ENCODE measurements at regions not wholly inside any gene's neighbourhood (a gene's known extent, or its start where the extent isn't known, plus 50 kb on each side); places are given as distances from the start of the nearest gene placed in this dataset.

DNA sequence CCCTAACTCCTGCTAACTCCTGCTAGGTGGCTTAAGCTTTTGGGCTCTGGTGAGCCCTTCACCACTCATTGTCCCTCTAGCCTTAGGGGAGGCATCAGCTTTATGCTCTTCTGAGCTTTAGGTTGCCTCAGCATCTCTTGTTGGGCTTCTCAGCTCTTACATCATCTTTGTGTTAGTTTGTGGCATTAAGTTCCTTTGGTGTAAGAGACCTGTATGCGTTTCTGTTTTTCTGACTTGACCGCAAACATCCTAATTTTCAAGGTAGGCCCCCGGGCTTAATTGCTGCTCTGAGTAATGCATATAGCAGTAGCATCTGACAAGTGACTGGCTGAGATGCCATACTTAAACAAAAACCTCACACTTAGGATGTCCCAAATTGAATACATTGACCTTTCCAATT lies 287.8 kb upstream of the TUT7 start:
- Histone ChIP-seq H3K4me1 (replicated peaks; ENCODE audit: insufficient read depth) (0 out of 2 replicates have a peak, but pooled peaks cover 6% of the 10 kb centered on the region), H3K4me2 (no peak overlapping the region), H3F3A (ENCODE audit: insufficient read depth, low read depth) (no peaks in the 10 kb centered on the region), H3K27me3 (ENCODE audit: insufficient read depth, low read depth) (no peaks in the 10 kb centered on the region), H3K79me2 (ENCODE audit: low read depth) (no peaks in the 10 kb centered on the region), H2AFZ (no peak overlapping the region), H3K9me3 (ENCODE audit: insufficient read depth, low read depth) (no peaks in the 10 kb centered on the region), H3K27ac (no peak overlapping the region), H3K9me2 (ENCODE audit: insufficient read depth) (no peaks in the 10 kb centered on the region), H4K20me1 (ENCODE audit: insufficient read depth) (no peaks in the 10 kb centered on the region), H3K4me3 (no peak overlapping the region), H3K36me3 (ENCODE audit: low read depth) (no peaks in the 10 kb centered on the region)
- ChIA-PET POLR2A (ENCODE audit: unreplicated experiment) (no interaction called here), CTCF (no interaction called here)
- DNase-seq: no peak
- intact Hi-C loops (cut with micrococcal nuclease; ENCODE audit: unreplicated experiment): no loop called here
- TF ChIP-seq, protein P1, sequence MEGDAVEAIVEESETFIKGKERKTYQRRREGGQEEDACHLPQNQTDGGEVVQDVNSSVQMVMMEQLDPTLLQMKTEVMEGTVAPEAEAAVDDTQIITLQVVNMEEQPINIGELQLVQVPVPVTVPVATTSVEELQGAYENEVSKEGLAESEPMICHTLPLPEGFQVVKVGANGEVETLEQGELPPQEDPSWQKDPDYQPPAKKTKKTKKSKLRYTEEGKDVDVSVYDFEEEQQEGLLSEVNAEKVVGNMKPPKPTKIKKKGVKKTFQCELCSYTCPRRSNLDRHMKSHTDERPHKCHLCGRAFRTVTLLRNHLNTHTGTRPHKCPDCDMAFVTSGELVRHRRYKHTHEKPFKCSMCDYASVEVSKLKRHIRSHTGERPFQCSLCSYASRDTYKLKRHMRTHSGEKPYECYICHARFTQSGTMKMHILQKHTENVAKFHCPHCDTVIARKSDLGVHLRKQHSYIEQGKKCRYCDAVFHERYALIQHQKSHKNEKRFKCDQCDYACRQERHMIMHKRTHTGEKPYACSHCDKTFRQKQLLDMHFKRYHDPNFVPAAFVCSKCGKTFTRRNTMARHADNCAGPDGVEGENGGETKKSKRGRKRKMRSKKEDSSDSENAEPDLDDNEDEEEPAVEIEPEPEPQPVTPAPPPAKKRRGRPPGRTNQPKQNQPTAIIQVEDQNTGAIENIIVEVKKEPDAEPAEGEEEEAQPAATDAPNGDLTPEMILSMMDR (conservative IDR thresholded peaks at IDR 0.05): no peak
- no peak for TF ChIP-seq EZH2 (IDR thresholded peaks at IDR 0.05; ENCODE audit: low read depth)
- no TSS peak for BruUV-seq (replicated peaks)

DNA sequence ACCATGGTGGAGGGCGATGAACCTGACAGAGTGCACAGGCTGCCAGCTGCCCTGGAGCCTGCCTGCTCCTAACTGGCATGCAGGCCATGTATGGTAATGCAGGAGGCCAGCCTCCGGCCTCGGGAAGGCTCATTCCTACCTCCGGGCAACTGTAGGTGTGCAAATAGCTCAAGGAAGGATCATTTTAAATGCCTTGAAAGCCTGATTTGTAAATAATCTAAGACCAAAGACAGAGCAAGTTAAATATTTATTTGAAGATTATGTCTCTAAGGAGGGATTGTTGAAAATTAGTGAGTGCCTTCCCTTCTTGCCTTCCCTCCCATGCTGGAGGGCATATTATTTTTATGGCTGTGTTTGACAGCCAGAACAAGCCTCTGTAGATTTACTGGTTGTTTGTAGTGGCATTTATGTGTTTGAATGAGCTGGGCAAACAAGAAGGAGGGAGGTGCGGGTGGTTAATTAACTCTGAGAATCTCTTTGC lies 285.7 kb upstream of the TUT7 start:
- Histone ChIP-seq H3K4me1 (replicated peaks; ENCODE audit: insufficient read depth) (0 out of 2 replicates have a peak, but pooled peaks cover 6% of the 10 kb centered on the region), H3K9me2 (ENCODE audit: insufficient read depth) (no peaks in the 10 kb centered on the region), H3K79me2 (ENCODE audit: low read depth) (no peaks in the 10 kb centered on the region), H3K4me2 (no peak overlapping the region), H4K20me1 (ENCODE audit: insufficient read depth) (no peaks in the 10 kb centered on the region), H2AFZ (no peak overlapping the region), H3K27me3 (ENCODE audit: insufficient read depth, low read depth) (no peaks in the 10 kb centered on the region), H3F3A (ENCODE audit: insufficient read depth, low read depth) (no peaks in the 10 kb centered on the region), H3K4me3 (no peak overlapping the region), H3K27ac (no peak overlapping the region), H3K36me3 (ENCODE audit: low read depth) (no peaks in the 10 kb centered on the region), H3K9me3 (ENCODE audit: insufficient read depth, low read depth) (no peaks in the 10 kb centered on the region)
- ChIA-PET CTCF (no interaction called here), POLR2A (ENCODE audit: unreplicated experiment) (no interaction called here)
- BruUV-seq (replicated peaks): no TSS peak
- intact Hi-C loops (cut with micrococcal nuclease; ENCODE audit: unreplicated experiment): no loop called here
- peak in 1 of 2 experiments; percentile 75 for DNase-seq
- TF ChIP-seq, protein P1 (conservative IDR thresholded peaks at IDR 0.05): 0 out of 2 replicates have a peak, but pooled peaks have one; percentile 29
- TF ChIP-seq EZH2 (IDR thresholded peaks at IDR 0.05; ENCODE audit: low read depth): no peak

DNA sequence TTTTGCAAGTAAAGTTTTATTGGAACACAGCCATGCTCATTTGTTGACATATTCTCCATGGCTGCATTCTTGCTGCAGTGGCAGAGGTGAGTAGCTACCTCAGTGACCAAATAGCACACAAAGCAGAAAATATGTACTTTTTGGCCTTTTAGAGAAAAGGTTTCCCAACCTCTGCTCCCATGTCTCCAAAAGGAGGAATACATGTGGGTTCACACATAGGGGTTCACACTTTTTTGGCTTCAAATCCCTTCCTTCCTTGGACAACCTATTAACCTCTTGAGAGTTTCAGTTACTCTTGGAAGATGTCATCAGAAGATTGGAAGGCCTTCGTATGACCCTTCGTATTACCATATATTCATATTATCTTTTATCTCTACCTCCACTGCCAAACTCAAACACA lies 285.1 kb upstream of the TUT7 start:
- TF ChIP-seq, protein P1 (conservative IDR thresholded peaks at IDR 0.05): no peak
- TF ChIP-seq EZH2 (IDR thresholded peaks at IDR 0.05; ENCODE audit: low read depth): no peak
- Histone ChIP-seq H3K4me2 (no peak overlapping the region), H3K9me3 (ENCODE audit: insufficient read depth, low read depth) (no peaks in the 10 kb centered on the region), H3K4me1 (replicated peaks; ENCODE audit: insufficient read depth) (0 out of 2 replicates have a peak, but pooled peaks cover 6% of the 10 kb centered on the region), H3K27ac (no peak overlapping the region), H3K79me2 (ENCODE audit: low read depth) (no peaks in the 10 kb centered on the region), H4K20me1 (ENCODE audit: insufficient read depth) (no peaks in the 10 kb centered on the region), H3K36me3 (ENCODE audit: low read depth) (no peaks in the 10 kb centered on the region), H3K4me3 (no peak overlapping the region), H3K9me2 (ENCODE audit: insufficient read depth) (no peaks in the 10 kb centered on the region), H2AFZ (no peak overlapping the region), H3F3A (ENCODE audit: insufficient read depth, low read depth) (no peaks in the 10 kb centered on the region), H3K27me3 (ENCODE audit: insufficient read depth, low read depth) (no peaks in the 10 kb centered on the region)
- intact Hi-C loops (cut with micrococcal nuclease; ENCODE audit: unreplicated experiment): no loop called here
- no TSS peak for BruUV-seq (replicated peaks)
- CTCF ChIA-PET: no interaction called here
- DNase-seq: no peak
- POLR2A ChIA-PET (ENCODE audit: unreplicated experiment): interaction anchor here (0.7 kb wide), 1 partner anchor 1313 kb away, joined by 3 read pairs; no protein-coding TSS in a partner anchor

All from PC-9 (cell line).